Mammary epithelial cell (primary cell): ENCODE measurements at regions not wholly inside any gene's neighbourhood (a gene's known extent, or its start where the extent isn't known, plus 50 kb on each side); places are given as distances from the start of the nearest gene placed in this dataset.

Experiments used
- CTCF ChIP-seq, 2 donors: IDR thresholded peaks in 1 of 2; conservative IDR thresholded peaks in 1 of 2; 2 replicates each; pipeline ENCODE4 v1.5.1; 2011 to 2012; ENCODE audit warnings: inconsistent platforms in 2 of 2, low read length in 2 of 2, mild to moderate bottlenecking in 2 of 2, control low read depth in 1 of 2, low read depth in 1 of 2; ENCODE audit not compliant: insufficient read depth in 1 of 2; ENCODE audit errors: extremely low read depth in 1 of 2
- EZH2 ChIP-seq: IDR thresholded peaks from 2 replicates; pipeline ENCODE4 v1.6.1; 2012; ENCODE audit warnings: low read length, inconsistent platforms, borderline replicate concordance

- TF ChIP-seq CTCF (conservative IDR thresholded peaks at IDR 0.05 in 1 of 2, IDR thresholded peaks at IDR 0.05 in 1 of 2; ENCODE audit: extremely low read depth in 1 of 2, insufficient read depth in 1 of 2, low read depth in 1 of 2, low read length in 2 of 2) (no peak), EZH2 (no peak)
Measured at GRCh38 chr15:70502529-70502928, 260.8 kb downstream of the UACA start.
